MCF 10A (cell line): ENCODE measurements at regions not wholly inside any gene's neighbourhood (a gene's known extent, or its start where the extent isn't known, plus 50 kb on each side); places are given as distances from the start of the nearest gene placed in this dataset.

Experiments
- BruUV-seq: library from RNA; stranded (reverse); fragments of 400-500 nt; replicated peaks from 2 replicates; lab custom pipeline; 2021; lab: Mats Ljungman, UMichigan
- CTCF ChIA-PET: fragments of 300-600 bp; sonication (Branson Sonifier 250); formaldehyde crosslinking; extraction: SDS; loops from one replicate; lab custom pipeline; 2021; ENCODE audit warnings: antibody characterized with exemption, inconsistent platforms; lab: Yijun Ruan, JAX
- POLR2A ChIA-PET: fragments of 300-600, 350-650 bp; sonication (Branson Sonifier 250); formaldehyde crosslinking; extraction: SDS; loops from one replicate; lab custom pipeline; 2020; ENCODE audit warnings: antibody characterized with exemption, inconsistent platforms; lab: Yijun Ruan, JAX
- DNase-seq: peaks from one replicate; pipeline ENCODE4 v3.0.0-alpha.2; 2018; ENCODE audit not compliant: unreplicated experiment
- H3K27ac Mint-ChIP-seq: one replicate; pipeline ENCODE4 v1.8.0; 2022; ENCODE audit warnings: mild to moderate bottlenecking, low read depth, mixed read lengths; ENCODE audit not compliant: unreplicated experiment
- H3K27me3 Mint-ChIP-seq: one replicate; pipeline ENCODE4 v1.8.0; 2022; ENCODE audit warnings: mixed read lengths; ENCODE audit not compliant: insufficient read depth, unreplicated experiment
- H3K36me3 Mint-ChIP-seq: one replicate; pipeline ENCODE4 v1.8.0; 2022; ENCODE audit warnings: mild to moderate bottlenecking, moderate library complexity, mixed read lengths; ENCODE audit not compliant: insufficient read depth, unreplicated experiment
- H3K4me1 Mint-ChIP-seq: one replicate; pipeline ENCODE4 v1.8.0; 2022; ENCODE audit warnings: mixed read lengths; ENCODE audit not compliant: insufficient read depth, unreplicated experiment
- H3K4me3 Mint-ChIP-seq: one replicate; pipeline ENCODE4 v1.8.0; 2022; ENCODE audit warnings: mild to moderate bottlenecking, moderate library complexity, mixed read lengths; ENCODE audit not compliant: unreplicated experiment
- H3K9me3 Mint-ChIP-seq: one replicate; pipeline ENCODE4 v1.8.0; 2022; ENCODE audit warnings: mixed read lengths; ENCODE audit not compliant: unreplicated experiment
- CTCF ChIP-seq: fragments of 200-600 bp; IDR thresholded peaks from one replicate; pipeline ENCODE4 v1.8.0; 2022; ENCODE audit warnings: antibody characterized with exemption, mild to moderate bottlenecking; ENCODE audit not compliant: unreplicated experiment
- intact Hi-C: fragments of 100-400 bp; cut with micrococcal nuclease; formaldehyde crosslinking; loops from 2 replicates; pipeline ENCODE4 v1.14.1; 2022

- POLR2A ChIA-PET: no interaction called here
- no peak for TF ChIP-seq CTCF
- CTCF ChIA-PET: no interaction called here
- intact Hi-C loops: loop anchor here (5.0 kb wide), 1 partner anchor 150 kb away; no protein-coding TSS in a partner anchor
- Mint-ChIP-seq H3K27ac (no peak overlapping the region), H3K4me1 (peaks cover 18% of the 10 kb centered on the region), H3K36me3 (peaks cover 7% of the 10 kb centered on the region), H3K9me3 (no peaks in the 10 kb centered on the region), H3K27me3 (no peaks in the 10 kb centered on the region), H3K4me3 (no peak overlapping the region)
- no peak for DNase-seq
- BruUV-seq: no TSS peak
Observed at GRCh38 chr2:215752436-215752835, 260.9 kb downstream of the MREG start.

- ChIA-PET POLR2A (interaction anchor here (0.7 kb wide), 1 partner anchor 23 kb away, joined by 3 read pairs; no protein-coding TSS in a partner anchor), CTCF (interaction anchor here (1.8 kb wide), 1 partner anchor 21 kb away, joined by 6 read pairs; no protein-coding TSS in a partner anchor)
- no TSS peak for BruUV-seq
- Mint-ChIP-seq H3K4me3 (no peak overlapping the region), H3K4me1 (peaks cover 18% of the 10 kb centered on the region), H3K36me3 (peaks cover 7% of the 10 kb centered on the region), H3K9me3 (no peaks in the 10 kb centered on the region), H3K27ac (no peak overlapping the region), H3K27me3 (no peaks in the 10 kb centered on the region)
- TF ChIP-seq CTCF: no peak
- intact Hi-C loops: loop anchor here (5.0 kb wide), 1 partner anchor 150 kb away; no protein-coding TSS in a partner anchor
- DNase-seq: no peak
Observed at GRCh38 chr2:215751911-215752272, 261.5 kb downstream of the MREG start.

GRCh38 chr2:215751200-215751910 lies 262.0 kb downstream of the MREG start:
- Mint-ChIP-seq H3K27me3 (no peaks in the 10 kb centered on the region), H3K27ac (no peak overlapping the region), H3K4me3 (no peak overlapping the region), H3K9me3 (no peaks in the 10 kb centered on the region), H3K4me1 (peaks cover 18% of the 10 kb centered on the region), H3K36me3 (peaks cover 12% of the 10 kb centered on the region)
- TF ChIP-seq CTCF: no peak
- DNase-seq: peak; percentile 67
- BruUV-seq: no TSS peak
- ChIA-PET CTCF (interaction anchor here (0.8 to 1.8 kb wide), 2 partner anchors 20 to 36 kb away, joined by 3 to 6 read pairs; no protein-coding TSS in a partner anchor), POLR2A (interaction anchor here (0.6 to 0.7 kb wide), 2 partner anchors 22 to 145 kb away, joined by 3 read pairs; no protein-coding TSS in a partner anchor)
- intact Hi-C loops: loop anchor here (5.0 kb wide), 1 partner anchor 151 kb away; no protein-coding TSS in a partner anchor

GRCh38 chr2:215750763-215751162 lies 262.6 kb downstream of the MREG start:
- H3K36me3 Mint-ChIP-seq: peaks cover 11% of the 10 kb centered on the region
- no peak for TF ChIP-seq CTCF
- POLR2A ChIA-PET: interaction anchor here (0.6 kb wide), 1 partner anchor 146 kb away, joined by 3 read pairs; no protein-coding TSS in a partner anchor
- no peaks in the 10 kb centered on the region for H3K9me3 Mint-ChIP-seq
- no peak overlapping the region for H3K4me3 Mint-ChIP-seq
- CTCF ChIA-PET: interaction anchor here (0.8 to 1.8 kb wide), 2 partner anchors 19 to 36 kb away, joined by 3 to 6 read pairs; no protein-coding TSS in a partner anchor
- BruUV-seq: no TSS peak
- peaks cover 13% of the 10 kb centered on the region for H3K4me1 Mint-ChIP-seq
- intact Hi-C loops: loop anchor here (5.0 kb wide), 1 partner anchor 152 kb away; no protein-coding TSS in a partner anchor
- H3K27ac Mint-ChIP-seq: no peak overlapping the region
- no peaks in the 10 kb centered on the region for H3K27me3 Mint-ChIP-seq
- DNase-seq: no peak
